ENCODE measurements at regions not wholly inside any gene's neighbourhood (a gene's known extent, or its start where the extent isn't known, plus 50 kb on each side); places are given as distances from the start of the nearest gene placed in this dataset.

DNA sequence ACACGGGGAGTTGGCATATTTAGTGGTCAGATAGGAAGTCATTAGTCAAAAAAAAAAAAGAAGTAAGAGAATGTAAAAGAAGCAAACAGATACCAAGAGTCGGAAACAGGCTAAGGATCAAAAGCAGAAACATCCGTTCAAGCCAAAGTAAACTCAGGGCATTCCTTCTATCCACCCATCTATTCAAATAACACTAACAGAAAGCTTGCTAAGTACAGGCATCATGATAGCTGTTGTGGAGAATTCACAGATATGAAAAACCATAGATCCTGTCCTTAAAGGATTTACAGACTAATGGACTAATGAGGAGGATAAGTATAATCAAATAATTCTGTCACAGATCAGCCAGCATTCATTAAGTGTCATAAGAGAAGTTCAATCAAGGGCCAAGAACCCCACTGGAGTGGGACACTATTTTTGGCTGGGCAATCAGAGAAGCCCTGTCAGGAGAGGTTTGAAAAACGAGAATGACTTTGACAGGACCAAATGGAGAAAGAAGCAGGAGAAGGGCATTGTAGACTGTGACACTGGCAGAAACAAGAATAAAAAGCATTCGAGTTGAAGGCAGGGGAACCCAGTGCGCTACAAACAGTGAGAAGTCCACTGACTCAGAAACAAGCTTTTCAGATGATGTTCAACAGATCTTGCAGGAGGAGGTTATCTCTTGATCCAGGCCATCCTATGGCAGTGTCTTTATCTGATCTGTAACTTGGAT, 154.2 kb upstream of the TSLP start:
- TF ChIP-seq TAF1 (IDR thresholded peaks at IDR 0.05; ENCODE audit: low read depth) (no peak), EGR1 (IDR thresholded peaks at IDR 0.05) (no peak), TEAD4 (IDR thresholded peaks at IDR 0.05) (no peak)

DNA sequence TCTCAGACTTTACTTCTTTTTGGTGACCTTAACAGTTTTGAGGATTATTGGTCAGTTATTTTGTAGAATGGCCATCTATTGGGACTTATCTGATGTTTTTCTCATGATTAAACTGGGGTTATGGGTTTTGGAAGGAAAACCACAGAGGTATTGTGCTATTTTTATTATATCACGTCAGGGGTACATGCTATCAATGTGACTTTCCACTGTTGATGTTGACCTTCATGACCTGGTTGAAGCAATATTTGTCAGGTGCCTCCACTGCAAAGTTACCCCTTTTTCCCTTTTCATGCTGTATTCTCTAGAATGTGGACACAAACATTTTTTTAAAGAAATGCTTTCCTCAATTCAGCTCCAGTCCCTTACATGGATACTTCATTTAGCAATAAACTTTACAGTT, 152.8 kb upstream of the TSLP start:
- TF ChIP-seq CEBPB (IDR thresholded peaks at IDR 0.05) (no peak), YY1 (IDR thresholded peaks at IDR 0.05; ENCODE audit: low read depth) (no peak), TCF12 (IDR thresholded peaks at IDR 0.05; ENCODE audit: low read depth) (no peak), TAF1 (IDR thresholded peaks at IDR 0.05; ENCODE audit: low read depth) (no peak), RAD21 (IDR thresholded peaks at IDR 0.05; ENCODE audit: low read depth) (no peak), ZBTB7A (IDR thresholded peaks at IDR 0.05; ENCODE audit: low read depth) (no peak), EP300 (IDR thresholded peaks at IDR 0.05; ENCODE audit: borderline replicate concordance) (no peak), EGR1 (IDR thresholded peaks at IDR 0.05) (no peak), USF1 (IDR thresholded peaks at IDR 0.05) (no peak), NFIC (IDR thresholded peaks at IDR 0.05) (no peak), CREB1 (IDR thresholded peaks at IDR 0.05; ENCODE audit: low read depth) (no peak), FOXM1 (IDR thresholded peaks at IDR 0.05; ENCODE audit: borderline replicate concordance, low read depth) (no peak), TEAD4 (IDR thresholded peaks at IDR 0.05) (no peak)
- TF ChIP-seq, protein P1, sequence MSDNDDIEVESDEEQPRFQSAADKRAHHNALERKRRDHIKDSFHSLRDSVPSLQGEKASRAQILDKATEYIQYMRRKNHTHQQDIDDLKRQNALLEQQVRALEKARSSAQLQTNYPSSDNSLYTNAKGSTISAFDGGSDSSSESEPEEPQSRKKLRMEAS (IDR thresholded peaks at IDR 0.05): no peak
- TF ChIP-seq, protein P2, sequence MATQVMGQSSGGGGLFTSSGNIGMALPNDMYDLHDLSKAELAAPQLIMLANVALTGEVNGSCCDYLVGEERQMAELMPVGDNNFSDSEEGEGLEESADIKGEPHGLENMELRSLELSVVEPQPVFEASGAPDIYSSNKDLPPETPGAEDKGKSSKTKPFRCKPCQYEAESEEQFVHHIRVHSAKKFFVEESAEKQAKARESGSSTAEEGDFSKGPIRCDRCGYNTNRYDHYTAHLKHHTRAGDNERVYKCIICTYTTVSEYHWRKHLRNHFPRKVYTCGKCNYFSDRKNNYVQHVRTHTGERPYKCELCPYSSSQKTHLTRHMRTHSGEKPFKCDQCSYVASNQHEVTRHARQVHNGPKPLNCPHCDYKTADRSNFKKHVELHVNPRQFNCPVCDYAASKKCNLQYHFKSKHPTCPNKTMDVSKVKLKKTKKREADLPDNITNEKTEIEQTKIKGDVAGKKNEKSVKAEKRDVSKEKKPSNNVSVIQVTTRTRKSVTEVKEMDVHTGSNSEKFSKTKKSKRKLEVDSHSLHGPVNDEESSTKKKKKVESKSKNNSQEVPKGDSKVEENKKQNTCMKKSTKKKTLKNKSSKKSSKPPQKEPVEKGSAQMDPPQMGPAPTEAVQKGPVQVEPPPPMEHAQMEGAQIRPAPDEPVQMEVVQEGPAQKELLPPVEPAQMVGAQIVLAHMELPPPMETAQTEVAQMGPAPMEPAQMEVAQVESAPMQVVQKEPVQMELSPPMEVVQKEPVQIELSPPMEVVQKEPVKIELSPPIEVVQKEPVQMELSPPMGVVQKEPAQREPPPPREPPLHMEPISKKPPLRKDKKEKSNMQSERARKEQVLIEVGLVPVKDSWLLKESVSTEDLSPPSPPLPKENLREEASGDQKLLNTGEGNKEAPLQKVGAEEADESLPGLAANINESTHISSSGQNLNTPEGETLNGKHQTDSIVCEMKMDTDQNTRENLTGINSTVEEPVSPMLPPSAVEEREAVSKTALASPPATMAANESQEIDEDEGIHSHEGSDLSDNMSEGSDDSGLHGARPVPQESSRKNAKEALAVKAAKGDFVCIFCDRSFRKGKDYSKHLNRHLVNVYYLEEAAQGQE (IDR thresholded peaks at IDR 0.05; ENCODE audit: low read depth): no peak

DNA sequence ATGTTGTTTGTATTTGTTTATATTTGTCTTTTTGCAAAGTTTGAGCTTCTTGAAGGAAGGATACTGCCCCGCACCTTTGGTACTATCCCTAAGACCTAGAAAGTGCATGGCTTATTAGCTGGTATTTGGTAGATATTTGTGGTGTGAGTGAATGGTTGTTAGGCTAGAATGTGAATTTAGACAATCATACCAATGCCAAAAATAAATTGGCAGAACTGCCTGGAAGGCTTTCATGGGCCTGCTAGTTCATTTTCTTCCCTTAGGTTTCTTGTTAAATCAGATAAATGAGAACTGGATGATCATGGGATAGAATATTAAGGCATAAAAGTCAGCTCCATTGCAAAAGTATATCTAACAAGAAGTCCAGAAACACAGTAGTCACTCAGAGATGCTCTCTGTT, 147.5 kb upstream of the TSLP start:
- TF ChIP-seq ZBTB7A (IDR thresholded peaks at IDR 0.05; ENCODE audit: low read depth) (no peak), EGR1 (IDR thresholded peaks at IDR 0.05) (no peak), NFIC (IDR thresholded peaks at IDR 0.05) (no peak), YY1 (IDR thresholded peaks at IDR 0.05; ENCODE audit: low read depth) (no peak), TAF1 (IDR thresholded peaks at IDR 0.05; ENCODE audit: low read depth) (no peak), CEBPB (IDR thresholded peaks at IDR 0.05) (no peak), TEAD4 (IDR thresholded peaks at IDR 0.05) (no peak)
- TF ChIP-seq, protein P1 (IDR thresholded peaks at IDR 0.05): no peak
- TF ChIP-seq, protein P2 (IDR thresholded peaks at IDR 0.05; ENCODE audit: low read depth): no peak

GRCh38 chr5:110925398-110925797, 146.1 kb upstream of the TSLP start:
- no peak for TF ChIP-seq YY1 (IDR thresholded peaks at IDR 0.05; ENCODE audit: low read depth)

DNA sequence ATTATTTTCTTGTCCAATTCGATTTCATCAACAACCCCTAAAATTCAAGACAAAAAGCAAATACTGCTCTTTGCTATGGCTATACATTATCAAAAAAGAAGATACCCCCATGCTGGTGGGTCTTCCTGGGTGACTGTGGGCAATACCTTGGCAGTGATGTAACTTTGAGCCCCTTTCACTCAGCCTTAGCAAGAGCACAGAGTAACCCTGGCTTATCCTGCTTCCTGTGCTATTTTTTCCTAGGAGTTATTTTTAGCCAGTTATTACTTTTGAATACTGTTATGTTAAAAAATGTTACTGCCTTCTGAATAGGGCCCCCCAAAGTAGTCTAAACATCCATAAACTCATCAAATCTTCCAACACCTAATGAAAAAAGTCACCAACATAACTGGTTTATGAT, 145.6 kb upstream of the TSLP start:
- no peak for TF ChIP-seq TCF12 (IDR thresholded peaks at IDR 0.05; ENCODE audit: low read depth)
- no peak for TF ChIP-seq CREB1 (IDR thresholded peaks at IDR 0.05; ENCODE audit: low read depth)

GRCh38 chr5:110932755-110933488, 138.6 kb upstream of the TSLP start:
- TF ChIP-seq RAD21 (IDR thresholded peaks at IDR 0.05; ENCODE audit: low read depth) (no peak), EP300 (IDR thresholded peaks at IDR 0.05; ENCODE audit: borderline replicate concordance) (no peak), YY1 (IDR thresholded peaks at IDR 0.05; ENCODE audit: low read depth) (no peak), TAF1 (IDR thresholded peaks at IDR 0.05; ENCODE audit: low read depth) (no peak), TCF12 (IDR thresholded peaks at IDR 0.05; ENCODE audit: low read depth) (no peak), CREB1 (IDR thresholded peaks at IDR 0.05; ENCODE audit: low read depth) (no peak), EGR1 (IDR thresholded peaks at IDR 0.05) (no peak), NFIC (IDR thresholded peaks at IDR 0.05) (no peak), FOXM1 (IDR thresholded peaks at IDR 0.05; ENCODE audit: borderline replicate concordance, low read depth) (no peak), TEAD4 (IDR thresholded peaks at IDR 0.05) (no peak), USF1 (IDR thresholded peaks at IDR 0.05) (no peak), ZBTB7A (IDR thresholded peaks at IDR 0.05; ENCODE audit: low read depth) (no peak), CEBPB (IDR thresholded peaks at IDR 0.05) (no peak)
- TF ChIP-seq, protein P2 (IDR thresholded peaks at IDR 0.05; ENCODE audit: low read depth): no peak
- TF ChIP-seq, protein P1 (IDR thresholded peaks at IDR 0.05): no peak

All from Ishikawa (cell line).